Psoas muscle (tissue), 7 donors: ENCODE measurements at regions not wholly inside any gene's neighbourhood (a gene's known extent, or its start where the extent isn't known, plus 50 kb on each side); places are given as distances from the start of the nearest gene placed in this dataset.
"Not testable (repeated sequence)": the region's sequence is repeated elsewhere in the genome, so short reads cannot be mapped to it uniquely, and the experiment has no call there.

Experiments used
- ATAC-seq, 4 donors: fragments of 200-7000 bp; cut with Tn5 transposase; one replicate each; pipeline ENCODE4 v1.9.1; 2020; ENCODE audit warnings: moderate library complexity in 3 of 4, mild to moderate bottlenecking in 2 of 4
- DNase-seq, 2 donors: peaks; one replicate each; pipeline ENCODE4 v3.0.0-alpha.2; 2020
- H3K27ac ChIP-seq: fragments of 200-600 bp; one replicate; pipeline ENCODE4 v1.8.0; 2022
- H3K27me3 ChIP-seq, 3 donors: fragments of 200-600 bp in 1 of 3; one replicate each; pipeline versions ENCODE4 v1.6.1 to v1.8.0; 2013 to 2022; ENCODE audit warnings: low read length in 2 of 3, mild to moderate bottlenecking in 2 of 3, moderate library complexity in 1 of 3; ENCODE audit not compliant: insufficient read depth in 3 of 3
- H3K36me3 ChIP-seq, 2 donors: fragments of 200-600 bp in 1 of 2; one replicate each; pipeline versions ENCODE4 v1.6.1 to v1.8.0; 2013 to 2022; ENCODE audit warnings: low read depth in 1 of 2, mild to moderate bottlenecking in 1 of 2, moderate library complexity in 1 of 2; ENCODE audit not compliant: insufficient read depth in 1 of 2
- H3K4me1 ChIP-seq: fragments of 200-600 bp; one replicate; pipeline ENCODE4 v1.8.0; 2022
- H3K4me3 ChIP-seq: fragments of 200-600 bp; one replicate; pipeline ENCODE4 v1.8.0; 2022; ENCODE audit warnings: mild to moderate bottlenecking
- H3K9me3 ChIP-seq: fragments of 200-600 bp; one replicate; pipeline ENCODE4 v1.8.0; 2022
- WGBS, 3 donors: extraction: QIAGEN DNeasy Blood & Tissue Kit; methylation state at CpG; one replicate each; pipeline versions ENCODE4 v1.1.6 to v1.1.7; 2013; 5-methylcytosine and 5-hydroxymethylcytosine counted together
- intact Hi-C, 2 donors: fragments of 100-400 bp; cut with DNase I; formaldehyde crosslinking; loops; one replicate each; pipeline versions ENCODE4 v1.11.0 to v1.14.2; 2022
- TF ChIP-seq, protein P1 (sequence below): fragments of 200-600 bp; IDR thresholded peaks from one replicate; pipeline ENCODE4 v1.8.0; 2022; ENCODE audit warnings: antibody characterized with exemption
- donor health status: healthy with polysubstance abuse.
- donor health status: DM: no; HTN: no; CAD: no; lungs with moderate emphysema.
- donor health status: Bipolar disorder and iron deficiency.
- donor health status: healthy.
- donor health status: DM: yes; HTN: yes; CAD: no.
- donor health status: DM: no; HTN: no; CAD: no.
- donor health status: DM: yes; HTN: yes; CAD: no.

DNA sequence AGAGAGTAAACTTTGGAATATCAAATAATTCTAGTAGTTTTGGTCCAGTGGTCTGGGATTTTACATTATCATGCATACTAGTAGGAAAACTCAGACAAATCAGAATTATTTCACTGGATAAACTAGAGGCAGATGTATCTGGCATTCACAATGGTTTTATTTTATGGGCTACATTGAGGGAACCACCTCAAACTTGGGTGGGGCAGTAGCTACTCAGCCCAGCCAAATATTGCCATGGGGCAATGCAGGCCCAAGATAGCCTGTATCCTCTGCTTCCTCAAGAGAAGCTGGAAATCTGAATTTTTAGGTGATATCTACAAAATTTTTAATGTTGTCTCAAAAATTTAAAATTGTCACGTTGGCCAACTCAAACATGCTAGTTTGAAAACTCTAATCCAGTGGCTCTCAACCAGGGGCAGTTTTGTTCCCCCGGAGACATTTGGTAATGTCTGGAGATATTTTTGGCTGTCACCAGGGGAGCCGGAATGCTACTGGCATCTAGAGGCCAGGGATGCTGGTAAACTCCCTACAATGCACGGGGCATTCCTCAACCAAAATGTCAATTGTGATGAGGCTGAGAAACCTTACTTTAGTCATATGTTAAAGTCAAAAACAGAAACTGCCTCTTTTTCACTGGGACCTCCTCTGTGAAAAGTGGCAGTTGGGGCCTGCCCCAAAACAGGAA lies 172.8 kb upstream of the SPRED2 start:
- TF ChIP-seq, protein P1, sequence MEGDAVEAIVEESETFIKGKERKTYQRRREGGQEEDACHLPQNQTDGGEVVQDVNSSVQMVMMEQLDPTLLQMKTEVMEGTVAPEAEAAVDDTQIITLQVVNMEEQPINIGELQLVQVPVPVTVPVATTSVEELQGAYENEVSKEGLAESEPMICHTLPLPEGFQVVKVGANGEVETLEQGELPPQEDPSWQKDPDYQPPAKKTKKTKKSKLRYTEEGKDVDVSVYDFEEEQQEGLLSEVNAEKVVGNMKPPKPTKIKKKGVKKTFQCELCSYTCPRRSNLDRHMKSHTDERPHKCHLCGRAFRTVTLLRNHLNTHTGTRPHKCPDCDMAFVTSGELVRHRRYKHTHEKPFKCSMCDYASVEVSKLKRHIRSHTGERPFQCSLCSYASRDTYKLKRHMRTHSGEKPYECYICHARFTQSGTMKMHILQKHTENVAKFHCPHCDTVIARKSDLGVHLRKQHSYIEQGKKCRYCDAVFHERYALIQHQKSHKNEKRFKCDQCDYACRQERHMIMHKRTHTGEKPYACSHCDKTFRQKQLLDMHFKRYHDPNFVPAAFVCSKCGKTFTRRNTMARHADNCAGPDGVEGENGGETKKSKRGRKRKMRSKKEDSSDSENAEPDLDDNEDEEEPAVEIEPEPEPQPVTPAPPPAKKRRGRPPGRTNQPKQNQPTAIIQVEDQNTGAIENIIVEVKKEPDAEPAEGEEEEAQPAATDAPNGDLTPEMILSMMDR = no peak
- Histone ChIP-seq H3K27me3 (no peaks in the 10 kb centered on the region), H3K27ac (no peak overlapping the region), H3K4me3 (no peak overlapping the region), H3K36me3 (no peaks in the 10 kb centered on the region), H3K4me1 (no peaks in the 10 kb centered on the region), H3K9me3 (no peaks in the 10 kb centered on the region)
- ATAC-seq (no peak), DNase-seq (no peak)
- intact Hi-C loops = no loop called here
- 43 to 61% (median 49%) methylated on average over 4 of the region's 4 CpGs for WGBS, 3 donors

DNA sequence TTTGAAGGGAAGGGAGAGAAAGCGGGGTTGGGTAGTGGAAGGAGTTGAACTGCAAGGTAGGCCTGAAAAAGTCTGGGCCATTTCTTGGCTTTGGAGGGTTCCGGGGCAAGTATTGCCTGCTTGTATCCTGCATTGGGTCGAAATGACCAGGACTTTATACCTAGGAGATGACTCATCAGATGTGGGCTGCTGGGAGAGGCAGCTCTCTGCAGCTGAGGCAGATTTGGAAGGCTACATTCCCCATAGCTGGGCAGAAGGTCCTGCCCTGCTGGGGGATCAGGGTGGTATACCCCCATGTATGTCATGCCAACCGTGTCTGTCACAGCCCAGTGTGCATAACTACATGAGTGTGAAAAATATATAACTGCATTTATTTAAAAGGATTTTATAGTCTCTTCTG lies 171.8 kb upstream of the SPRED2 start:
- Histone ChIP-seq H3K36me3 (no peaks in the 10 kb centered on the region), H3K4me1 (no peaks in the 10 kb centered on the region), H3K4me3 (no peak overlapping the region), H3K27ac (no peak overlapping the region), H3K9me3 (no peaks in the 10 kb centered on the region), H3K27me3 (peaks cover 0 to 2% (median 0%) of the 10 kb centered on the region in 3 donors)
- intact Hi-C loops = no loop called here
- TF ChIP-seq, protein P1 = no peak
- ATAC-seq (peak in 1 of 4 donors; percentile 51), DNase-seq (no peak)
- WGBS, 3 donors = 87 to 92% (median 91%) methylated on average over 4 of the region's 4 CpGs

DNA sequence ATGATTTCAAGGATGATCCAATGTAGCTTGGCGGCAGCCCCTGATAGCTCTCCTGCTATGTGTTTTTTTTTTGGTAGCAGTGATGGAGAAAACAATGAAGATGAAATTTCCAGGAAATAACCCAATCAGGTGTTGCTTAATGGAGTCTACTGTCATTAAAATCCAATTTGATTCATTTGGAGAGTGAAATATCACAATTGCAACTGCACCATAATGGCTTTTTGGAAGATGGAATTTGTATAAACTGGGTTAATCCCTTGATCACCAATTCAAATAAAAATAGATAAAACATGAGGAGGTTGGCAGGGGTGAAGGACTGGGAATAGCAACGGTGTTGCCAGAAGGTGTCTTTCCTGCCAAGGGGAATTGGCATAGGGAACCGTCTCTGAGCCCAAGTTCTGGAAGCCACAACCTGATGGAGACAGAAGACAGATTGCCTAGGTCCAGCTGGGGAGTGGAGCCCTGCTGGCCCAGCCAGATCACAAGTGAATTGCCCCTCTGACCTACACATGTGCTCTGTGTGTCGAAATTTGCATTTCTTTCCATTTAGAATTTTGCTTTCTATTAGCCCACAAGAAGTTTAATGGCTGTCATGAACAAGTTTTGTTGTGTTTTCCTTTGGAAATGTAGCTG lies 170.3 kb upstream of the SPRED2 start:
- WGBS, 3 donors = 45 to 55% (median 54%) methylated on average over 4 of the region's 4 CpGs
- ATAC-seq (no peak), DNase-seq (no peak)
- Histone ChIP-seq H3K9me3 (no peaks in the 10 kb centered on the region), H3K4me3 (no peak overlapping the region), H3K27ac (no peak overlapping the region), H3K27me3 (peaks cover 0 to 2% (median 0%) of the 10 kb centered on the region in 3 donors), H3K36me3 (no peaks in the 10 kb centered on the region), H3K4me1 (no peaks in the 10 kb centered on the region)
- intact Hi-C loops = no loop called here
- TF ChIP-seq, protein P1 = no peak

GRCh38 chr2:65600871-65601270 lies 168.5 kb upstream of the SPRED2 start:
- H3K9me3 ChIP-seq, H3K4me1 ChIP-seq, H3K27ac ChIP-seq, intact Hi-C loops, H3K27me3 ChIP-seq, DNase-seq, H3K36me3 ChIP-seq, H3K4me3 ChIP-seq, ATAC-seq: not testable (repeated sequence)
- WGBS, 3 donors = 86 to 94% (median 90%) methylated on average over 19 to 33 of the region's 33 CpGs

- H3K36me3 ChIP-seq, intact Hi-C loops, H3K27me3 ChIP-seq, H3K4me1 ChIP-seq, H3K27ac ChIP-seq, ATAC-seq, DNase-seq, H3K9me3 ChIP-seq, H3K4me3 ChIP-seq: not testable (repeated sequence)
- WGBS, 3 donors = 93 to 99% (median 97%) methylated on average over 9 of the region's 26 CpGs
Observed at GRCh38 chr2:65600351-65600750, 168.0 kb upstream of the SPRED2 start.
